Eye (tissue), 1 donor: ENCODE measurements at regions not wholly inside any gene's neighbourhood (a gene's known extent, or its start where the extent isn't known, plus 50 kb on each side); places are given as distances from the start of the nearest gene placed in this dataset.
"Not testable (repeated sequence)": the region's sequence is repeated elsewhere in the genome, so short reads cannot be mapped to it uniquely, and the experiment has no call there.

ENCODE experiments used
- DNase-seq: peaks from one replicate; pipeline ENCODE4 v3.0.0-alpha.2; 2015

GRCh38 chrX:140337263-140337662 lies 167.6 kb downstream of the SOX3 start:
- no peak for DNase-seq

DNA sequence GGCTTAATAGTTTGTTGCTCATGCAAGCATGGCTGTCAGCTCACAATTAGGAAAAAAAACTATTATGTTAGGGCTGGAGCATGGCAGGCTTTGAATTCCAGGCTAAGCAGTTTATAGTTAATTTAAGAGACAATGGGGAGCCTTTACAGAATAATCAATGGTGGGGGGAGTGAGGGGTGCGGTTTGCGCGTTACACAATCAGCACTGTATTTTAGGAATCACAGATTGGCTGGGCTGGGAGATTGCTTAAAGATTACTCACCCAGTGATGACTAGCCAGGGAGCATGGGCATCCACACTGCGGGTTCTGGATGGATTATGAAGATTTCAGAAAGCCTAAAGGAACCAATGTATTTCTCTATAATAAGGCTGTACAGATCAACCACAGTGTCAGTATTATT lies 186.6 kb downstream of the SOX3 start:
- DNase-seq = no peak

DNA sequence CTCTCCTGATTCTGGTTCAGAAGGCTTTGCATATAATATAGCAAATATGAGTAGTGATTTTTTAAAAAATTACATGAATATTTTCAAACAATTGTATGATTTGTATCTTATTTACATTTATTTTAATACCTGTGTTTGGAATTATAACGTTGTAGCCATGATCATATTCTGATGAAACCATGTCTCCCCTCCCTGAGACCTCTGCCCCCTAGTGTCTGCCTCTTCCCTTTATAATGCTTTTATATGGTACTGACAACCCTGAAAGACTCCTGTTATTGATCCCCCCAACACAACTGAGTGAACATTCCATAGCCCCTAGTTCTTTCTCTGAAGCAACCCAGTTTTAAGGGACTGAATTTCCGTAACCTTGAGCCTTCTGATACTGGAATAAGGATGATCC lies 187.4 kb downstream of the SOX3 start:
- no peak for DNase-seq

DNA sequence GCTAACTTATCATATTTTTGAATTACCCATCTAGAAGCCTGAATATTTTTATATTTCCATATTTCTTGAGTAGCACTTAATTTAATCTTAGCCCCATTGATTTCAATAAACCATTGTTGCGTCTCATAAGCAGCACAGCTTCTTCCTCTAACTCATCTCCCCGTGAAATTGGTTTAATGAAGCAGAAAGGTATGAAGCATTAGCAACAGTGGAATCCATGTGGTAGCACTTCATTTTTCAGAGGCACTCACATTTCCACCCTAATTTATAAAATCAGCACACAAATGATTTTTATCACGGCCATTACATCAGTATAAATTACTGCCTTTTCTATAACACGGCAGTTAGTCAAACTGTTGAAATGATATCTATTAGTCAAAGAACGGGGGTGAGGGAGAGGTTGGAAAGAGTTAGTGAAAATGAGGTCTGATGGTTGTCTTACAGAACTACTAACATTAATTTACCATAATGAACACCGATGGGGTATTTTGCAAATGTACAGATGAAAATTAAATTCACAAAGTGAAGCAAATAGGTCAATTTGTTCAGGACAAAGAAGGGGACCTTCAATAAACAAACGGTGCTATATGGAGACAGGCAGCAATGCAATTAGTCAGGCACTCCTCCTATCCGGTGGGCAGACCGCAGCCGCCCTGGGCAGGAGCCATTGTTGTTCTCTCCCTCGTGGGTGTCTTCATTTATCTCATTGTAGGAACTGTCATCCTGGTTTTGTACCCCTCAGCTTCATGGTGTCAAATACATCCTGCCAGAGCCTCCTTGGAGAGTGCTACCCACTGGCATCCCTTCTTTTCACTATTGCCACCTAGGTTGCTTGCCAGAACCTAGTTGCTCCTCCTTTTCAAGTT lies 205.7 kb downstream of the SOX3 start:
- DNase-seq = peak; percentile 89

- no peak for DNase-seq
Measured at GRCh38 chrX:140297273-140297672, 207.6 kb downstream of the SOX3 start.

GRCh38 chrX:140292961-140293360 lies 211.9 kb downstream of the SOX3 start:
- no peak for DNase-seq

GRCh38 chrX:140292188-140292587 lies 212.7 kb downstream of the SOX3 start:
- DNase-seq = peak; percentile 11

GRCh38 chrX:140274811-140275525 lies 229.9 kb downstream of the SOX3 start:
- peak; percentile 22 for DNase-seq

DNA sequence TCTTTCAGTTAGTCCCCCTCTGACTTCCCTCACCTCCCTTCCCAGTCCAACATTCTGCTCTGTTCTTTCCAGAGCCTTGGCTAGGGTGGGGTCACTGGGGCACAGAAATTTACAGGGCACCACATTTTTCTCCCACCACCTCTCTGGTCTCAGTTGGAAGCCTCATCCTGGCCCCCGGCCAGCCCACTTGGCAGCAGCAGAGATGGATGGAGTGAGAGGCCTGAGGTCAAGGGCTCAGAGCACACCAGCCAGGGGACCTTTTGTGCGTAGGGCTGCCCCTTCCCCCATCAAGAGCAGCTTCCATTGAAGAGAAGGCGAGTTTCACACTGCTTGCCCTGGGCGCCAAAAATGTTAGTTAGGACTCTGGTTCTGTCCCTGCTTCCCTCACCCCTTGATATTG lies 230.9 kb downstream of the SOX3 start:
- DNase-seq = no peak

GRCh38 chrX:140250391-140250790 lies 254.5 kb downstream of the SOX3 start:
- DNase-seq = peak; percentile 55

DNA sequence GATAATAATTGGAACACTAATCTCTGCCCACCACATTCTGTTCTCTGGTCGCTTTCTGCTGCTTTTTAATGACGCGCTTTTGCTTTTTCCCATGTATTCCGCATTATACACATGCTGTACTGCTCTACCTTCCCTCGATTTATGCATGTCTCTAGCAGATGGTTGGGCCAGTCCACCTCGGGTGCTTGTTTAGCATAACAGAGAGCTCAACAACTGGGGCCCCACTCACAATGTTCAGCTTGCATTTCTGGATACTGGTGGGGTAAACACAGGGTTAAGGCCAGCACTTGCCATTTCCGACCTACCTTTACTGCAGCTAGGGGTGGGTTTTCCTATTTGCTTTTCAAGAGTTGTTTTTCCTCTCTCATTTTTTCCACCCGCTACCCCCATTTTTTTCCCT lies 255.8 kb downstream of the SOX3 start:
- DNase-seq = no peak

DNA sequence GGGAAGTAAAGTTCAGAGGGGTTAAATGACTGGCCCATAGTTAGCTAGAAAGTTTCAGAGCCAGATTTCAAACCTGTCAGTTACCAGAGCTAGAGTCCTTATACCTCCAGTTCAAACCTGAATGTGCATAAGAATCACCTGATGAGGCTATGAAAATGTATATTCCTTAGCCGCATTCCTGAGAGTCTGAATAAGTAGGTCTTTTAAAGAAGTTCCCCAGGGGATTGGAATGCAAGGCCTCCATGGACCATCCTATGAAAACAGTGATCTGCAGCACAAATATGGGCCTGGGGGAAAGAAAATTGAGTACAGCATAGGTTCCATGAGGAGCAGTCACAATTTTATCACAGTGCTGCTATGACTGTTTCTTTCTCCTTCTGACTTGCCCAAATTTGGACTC lies 263.9 kb upstream of the CXorf66 start:
- no peak for DNase-seq

DNA sequence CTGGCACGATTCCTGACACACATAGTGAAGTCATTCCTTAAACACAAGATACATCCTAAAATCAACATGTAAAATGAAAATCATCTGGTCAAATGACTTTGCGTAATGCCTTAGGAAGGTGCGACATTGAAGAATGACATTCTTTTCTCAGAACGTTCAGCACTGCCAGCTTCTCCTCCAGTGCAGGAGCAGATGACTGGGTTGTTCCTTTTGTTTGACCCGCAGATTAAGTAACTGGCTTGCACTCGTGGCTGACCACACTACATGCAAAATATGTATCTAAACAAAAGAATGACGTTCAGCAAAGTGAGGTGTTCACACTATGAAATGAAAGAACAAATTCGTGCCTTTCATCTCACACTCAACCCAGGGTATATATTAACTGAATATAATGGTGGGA lies 260.7 kb upstream of the CXorf66 start:
- not testable (repeated sequence) for DNase-seq

- DNase-seq = not testable (repeated sequence)
Measured at GRCh38 chrX:140215894-140216293, 250.6 kb upstream of the CXorf66 start.

DNA sequence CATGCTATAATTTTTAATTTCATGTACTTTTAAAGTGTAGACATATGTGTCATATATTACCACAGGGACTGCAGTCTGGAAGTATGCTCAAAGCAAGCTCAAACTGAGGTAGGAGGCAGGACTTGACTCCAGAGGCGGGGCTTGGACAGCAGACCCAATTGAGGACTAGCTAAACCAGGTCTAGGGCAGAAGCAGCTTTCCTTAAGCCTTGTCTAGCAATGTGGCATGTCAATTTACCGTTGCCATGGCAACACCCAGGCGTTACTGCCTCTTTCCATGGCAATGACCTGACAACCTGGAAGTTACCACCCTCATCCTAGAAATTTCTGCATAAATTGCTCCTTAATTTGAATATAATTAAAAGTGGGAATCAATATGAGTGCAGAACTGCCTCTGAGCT lies 249.2 kb upstream of the CXorf66 start:
- not testable (repeated sequence) for DNase-seq

DNA sequence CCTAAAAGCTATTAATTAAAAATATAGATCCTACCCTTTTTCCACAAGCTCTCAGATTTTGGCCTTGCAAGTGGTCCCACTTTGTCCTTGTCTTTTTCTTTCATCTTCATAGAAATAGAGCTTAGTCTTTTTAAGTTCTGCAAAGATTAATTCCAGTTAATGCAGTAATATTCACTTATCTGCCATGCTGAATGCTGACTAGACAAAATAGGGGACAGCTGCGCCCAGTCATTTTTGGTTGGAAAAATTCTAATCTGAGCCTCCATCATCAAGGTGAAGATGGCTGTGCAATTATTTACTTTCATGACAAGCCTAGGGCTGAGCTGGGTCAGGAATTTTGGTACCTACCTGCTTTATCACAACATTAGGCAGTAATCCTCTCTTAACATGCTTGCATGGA lies 241.3 kb upstream of the CXorf66 start:
- no peak for DNase-seq

- peak; percentile 16 for DNase-seq
Measured at GRCh38 chrX:140190441-140191108, 225.3 kb upstream of the CXorf66 start.

DNA sequence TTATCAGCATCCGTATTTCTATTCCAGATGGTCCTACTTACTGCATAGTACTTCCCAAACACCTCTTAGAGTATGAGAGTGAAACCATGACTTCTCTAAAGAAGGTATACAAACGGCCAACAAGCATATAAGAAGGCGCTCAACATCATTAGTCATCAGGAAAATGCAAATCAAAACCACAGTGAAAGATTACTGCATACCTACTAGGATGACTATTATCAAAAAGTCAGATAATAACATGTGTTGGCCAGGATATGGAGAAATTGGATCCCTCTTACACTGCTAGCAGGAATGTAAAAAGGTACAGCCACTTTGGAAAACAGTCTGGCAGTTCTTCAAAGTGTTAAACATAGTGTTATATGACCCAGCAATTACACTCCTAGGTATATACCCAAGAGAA lies 215.3 kb upstream of the CXorf66 start:
- no peak for DNase-seq

- no peak for DNase-seq
Measured at GRCh38 chrX:140177821-140178220, 212.5 kb upstream of the CXorf66 start.

DNA sequence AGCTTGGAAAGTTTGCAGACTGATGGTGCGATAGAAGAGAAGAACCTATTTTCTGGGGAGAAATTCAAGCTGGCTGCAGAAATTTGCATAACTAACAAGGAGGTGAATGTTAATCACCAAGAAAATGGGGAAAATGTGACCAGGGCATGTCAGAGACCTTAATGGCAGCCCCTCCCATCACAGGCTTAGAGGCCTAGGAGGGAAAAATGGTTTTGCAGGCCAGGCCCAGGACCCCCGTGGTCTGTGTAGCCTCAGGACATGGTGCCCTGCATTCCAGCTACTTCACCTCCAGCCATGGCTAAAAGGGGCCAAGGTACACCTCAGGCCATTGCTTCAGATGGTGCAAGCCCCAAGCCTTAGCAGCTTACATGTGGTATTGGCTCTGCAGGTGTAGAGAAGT lies 207.1 kb upstream of the CXorf66 start:
- no peak for DNase-seq

GRCh38 chrX:140167551-140167950 lies 202.2 kb upstream of the CXorf66 start:
- no peak for DNase-seq

DNA sequence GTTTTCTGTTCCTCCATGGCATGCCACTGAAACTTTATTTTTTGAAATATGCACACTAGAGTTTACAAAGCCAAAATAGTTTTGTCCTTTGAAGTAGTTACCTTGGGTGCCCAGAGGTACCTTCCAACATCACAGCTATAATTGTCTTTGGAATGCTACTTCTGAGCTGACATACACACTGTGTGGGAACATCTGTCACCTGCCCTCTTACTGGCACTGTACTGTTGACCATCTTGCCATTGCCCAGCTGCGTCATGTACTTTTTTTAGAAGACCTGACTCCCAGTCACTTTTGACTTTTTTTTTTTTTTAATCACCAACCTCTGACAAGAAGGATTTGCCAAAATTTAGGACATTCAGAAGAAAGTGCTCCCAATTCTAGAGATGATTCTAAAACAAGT lies 200.5 kb upstream of the CXorf66 start:
- DNase-seq = no peak

GRCh38 chrX:140164391-140164790 lies 199.1 kb upstream of the CXorf66 start:
- DNase-seq = peak; percentile 29
